Transverse colon (tissue), 4 donors: ENCODE measurements at regions not wholly inside any gene's neighbourhood (a gene's known extent, or its start where the extent isn't known, plus 50 kb on each side); places are given as distances from the start of the nearest gene placed in this dataset.
"Not testable (repeated sequence)": the region's sequence is repeated elsewhere in the genome, so short reads cannot be mapped to it uniquely, and the experiment has no call there.

ENCODE experiments used
- DNase-seq: peaks from one replicate; pipeline ENCODE4 v3.0.0-alpha.2; 2019
- H3K27ac ChIP-seq, 4 donors: fragments of 200-600 bp; sonication (generic); 2 replicates each; pipeline ENCODE4 v1.5.1; 2016 to 2018; ENCODE audit warnings: inconsistent platforms in 4 of 4
- H3K27me3 ChIP-seq: fragments of 200-600 bp; sonication (generic); 2 replicates; pipeline ENCODE4 v1.5.1; 2017; ENCODE audit warnings: inconsistent platforms
- H3K36me3 ChIP-seq, 4 donors: fragments of 200-600 bp; sonication (generic); 2 replicates each; pipeline ENCODE4 v1.5.1; 2017 to 2019; ENCODE audit warnings: inconsistent platforms in 4 of 4
- H3K4me1 ChIP-seq, 4 donors: fragments of 200-600 bp; sonication (generic); 2 replicates each; pipeline ENCODE4 v1.5.1; 2017 to 2020; ENCODE audit warnings: inconsistent platforms in 4 of 4
- H3K4me3 ChIP-seq, 4 donors: fragments of 200-600 bp; sonication (generic); 1 replicate in 1 of 4; 2 replicates in 3 of 4; pipeline versions ENCODE4 v1.5.1 to v1.6.1; 2017 to 2019; ENCODE audit warnings: inconsistent platforms in 4 of 4
- H3K9me3 ChIP-seq, 2 donors: fragments of 200-600 bp; sonication (generic); 2 replicates each; pipeline ENCODE4 v1.5.1; 2017 to 2019; ENCODE audit warnings: inconsistent platforms in 2 of 2
- CTCF ChIP-seq, 5 experiments: fragments of 200-600 bp in 3 of 5; fragments of 450-650 bp in 2 of 5; sonication (generic) in 3 of 5; IDR thresholded peaks; 1 replicate in 2 of 5; 2 replicates in 3 of 5; pipeline ENCODE4 v1.5.1; 2016 to 2017; ENCODE audit warnings: antibody characterized with exemption in 5 of 5, inconsistent platforms in 3 of 5, mild to moderate bottlenecking in 2 of 5, moderate library complexity in 1 of 5
- EP300 ChIP-seq: sonication (generic); formaldehyde crosslinking; IDR thresholded peaks from one replicate; pipeline ENCODE4 v1.6.1; 2017; ENCODE audit warnings: antibody characterized with exemption, low read depth
- POLR2A ChIP-seq: fragments of 450-650 bp; IDR thresholded peaks from one replicate; pipeline ENCODE4 v1.6.1; 2016; ENCODE audit warnings: antibody characterized with exemption, mild to moderate bottlenecking, moderate library complexity
- POLR2AphosphoS5 ChIP-seq, 3 donors: sonication (generic); formaldehyde crosslinking; IDR thresholded peaks; one replicate each; pipeline ENCODE4 v1.6.1; 2016; ENCODE audit warnings: antibody characterized with exemption in 3 of 3
- WGBS, 2 donors: methylation state at CpG; one replicate each; pipeline ENCODE4 v1.1.5; 2018; ENCODE audit warnings: low coverage in 1 of 2; 5-methylcytosine and 5-hydroxymethylcytosine counted together
- in situ Hi-C, 4 donors: fragments of 200-750 bp; cut with MboI; loops; one replicate each; pipeline versions ENCODE4 v1.15.0 to v1.15.1; 2017; ENCODE audit warnings: low sequenced_read_pairs in 3 of 4, low pct_ligation_motif_present in 1 of 4, low pct_unique_long_range_greater_than_20kb in 1 of 4
- intact Hi-C: fragments of 100-400 bp; cut with DNase I; formaldehyde crosslinking; loops from one replicate; pipeline ENCODE4 v1.15.1; 2023; ENCODE audit warnings: low total_unique reads

- no peak for TF ChIP-seq POLR2AphosphoS5 (IDR thresholded peaks at IDR 0.05)
- TF ChIP-seq EP300: no peak
- TF ChIP-seq CTCF (IDR thresholded peaks at IDR 0.05): no peak
- no peak for TF ChIP-seq POLR2A
- intact Hi-C loops: no loop called here
- Histone ChIP-seq H3K4me3 (no peak overlapping the region), H3K27me3 (peaks cover 5% of the 10 kb centered on the region), H3K4me1 (no peaks in the 10 kb centered on the region), H3K27ac (no peak overlapping the region), H3K36me3 (no peaks in the 10 kb centered on the region), H3K9me3 (no peaks in the 10 kb centered on the region)
- in situ Hi-C loops: loop anchor here in 1 of 4 donors (25.0 kb wide), 1 partner anchor 112 kb away; no protein-coding TSS in a partner anchor
- WGBS, 2 donors: 25 to 36% methylated on average over 1 of the region's 1 CpG
- no peak for DNase-seq
These were observed 170.6 kb downstream of the TMEM132E start for GRCh38 chr17:34750004-34750403.

- no peak for DNase-seq
- intact Hi-C loops (no loop called here), in situ Hi-C loops (no loop called here)
- H3K27me3 ChIP-seq: no peaks in the 10 kb centered on the region
- no peaks in the 10 kb centered on the region for H3K4me1 ChIP-seq
- H3K9me3 ChIP-seq: no peaks in the 10 kb centered on the region
- H3K36me3 ChIP-seq: no peaks in the 10 kb centered on the region
- no peak overlapping the region for H3K4me3 ChIP-seq
- 51 to 66% methylated on average over 8 of the region's 8 CpGs for WGBS, 2 donors
- TF ChIP-seq POLR2AphosphoS5 (IDR thresholded peaks at IDR 0.05) (no peak), POLR2A (no peak), EP300 (no peak), CTCF (IDR thresholded peaks at IDR 0.05) (no peak)
- no peak overlapping the region for H3K27ac ChIP-seq
These were observed 162.6 kb downstream of the TMEM132E start for GRCh38 chr17:34741967-34742366.

GRCh38 chr17:34740565-34741520 lies 161.5 kb downstream of the TMEM132E start:
- 60 to 80% methylated on average over 2 to 8 of the region's 8 CpGs for WGBS, 2 donors
- TF ChIP-seq POLR2A: no peak
- no peak for TF ChIP-seq POLR2AphosphoS5 (IDR thresholded peaks at IDR 0.05)
- no peak for TF ChIP-seq CTCF (IDR thresholded peaks at IDR 0.05)
- no peak for TF ChIP-seq EP300
- intact Hi-C loops: no loop called here

GRCh38 chr17:34739386-34739785 lies 160.0 kb downstream of the TMEM132E start:
- WGBS, 2 donors: 61 to 80% methylated on average over 4 to 5 of the region's 5 CpGs
- intact Hi-C loops (no loop called here), in situ Hi-C loops (no loop called here)

More at GRCh38 chr17:34740565-34741520, 161.5 kb downstream of the TMEM132E start:
- Histone ChIP-seq H3K9me3 (no peaks in the 10 kb centered on the region), H3K4me3 (no peak overlapping the region), H3K27ac (no peak overlapping the region), H3K36me3 (no peaks in the 10 kb centered on the region), H3K4me1 (no peaks in the 10 kb centered on the region), H3K27me3 (no peaks in the 10 kb centered on the region)
- no peak for DNase-seq
- in situ Hi-C loops: no loop called here

GRCh38 chr17:34737673-34738072 lies 158.3 kb downstream of the TMEM132E start:
- H3K36me3 ChIP-seq, H3K27ac ChIP-seq, intact Hi-C loops, in situ Hi-C loops, H3K9me3 ChIP-seq, H3K4me3 ChIP-seq, DNase-seq, H3K27me3 ChIP-seq, H3K4me1 ChIP-seq: not testable (repeated sequence)
- WGBS, 2 donors: 71 to 84% methylated on average over 3 to 4 of the region's 4 CpGs

More at GRCh38 chr17:34739386-34739785, 160.0 kb downstream of the TMEM132E start:
- Histone ChIP-seq H3K4me1 (no peaks in the 10 kb centered on the region), H3K27ac (no peak overlapping the region), H3K4me3 (no peak overlapping the region), H3K27me3 (no peaks in the 10 kb centered on the region), H3K36me3 (no peaks in the 10 kb centered on the region), H3K9me3 (no peaks in the 10 kb centered on the region)
- no peak for DNase-seq
- no peak for TF ChIP-seq EP300
